ENCODE measurements at regions not wholly inside any gene's neighbourhood (a gene's known extent, or its start where the extent isn't known, plus 50 kb on each side); places are given as distances from the start of the nearest gene placed in this dataset.
"Not testable (repeated sequence)": the region's sequence is repeated elsewhere in the genome, so short reads cannot be mapped to it uniquely, and the experiment has no call there.

DNA sequence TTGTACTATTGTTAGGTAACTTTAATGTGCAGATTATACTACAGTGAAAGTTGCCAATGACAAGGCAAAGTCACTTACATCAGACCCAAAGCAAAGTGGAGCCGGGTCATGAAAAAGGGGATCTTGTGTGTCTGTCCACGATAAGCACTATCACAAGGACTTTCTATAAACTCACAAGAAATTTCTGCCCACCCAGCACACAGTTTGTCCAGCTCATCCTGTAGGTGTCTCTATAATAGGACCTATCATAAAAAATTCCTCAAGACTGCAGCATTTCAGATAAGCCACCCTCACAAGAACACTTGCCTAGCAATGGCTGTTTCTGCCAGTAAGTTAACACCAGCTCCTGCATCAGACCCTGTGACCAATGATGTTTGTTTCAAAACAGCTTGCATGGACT, 335.9 kb downstream of the OR4F29 start:
- TF ChIP-seq POLR2A (IDR thresholded peaks at IDR 0.05): not testable (repeated sequence)
- TF ChIP-seq, protein P1, sequence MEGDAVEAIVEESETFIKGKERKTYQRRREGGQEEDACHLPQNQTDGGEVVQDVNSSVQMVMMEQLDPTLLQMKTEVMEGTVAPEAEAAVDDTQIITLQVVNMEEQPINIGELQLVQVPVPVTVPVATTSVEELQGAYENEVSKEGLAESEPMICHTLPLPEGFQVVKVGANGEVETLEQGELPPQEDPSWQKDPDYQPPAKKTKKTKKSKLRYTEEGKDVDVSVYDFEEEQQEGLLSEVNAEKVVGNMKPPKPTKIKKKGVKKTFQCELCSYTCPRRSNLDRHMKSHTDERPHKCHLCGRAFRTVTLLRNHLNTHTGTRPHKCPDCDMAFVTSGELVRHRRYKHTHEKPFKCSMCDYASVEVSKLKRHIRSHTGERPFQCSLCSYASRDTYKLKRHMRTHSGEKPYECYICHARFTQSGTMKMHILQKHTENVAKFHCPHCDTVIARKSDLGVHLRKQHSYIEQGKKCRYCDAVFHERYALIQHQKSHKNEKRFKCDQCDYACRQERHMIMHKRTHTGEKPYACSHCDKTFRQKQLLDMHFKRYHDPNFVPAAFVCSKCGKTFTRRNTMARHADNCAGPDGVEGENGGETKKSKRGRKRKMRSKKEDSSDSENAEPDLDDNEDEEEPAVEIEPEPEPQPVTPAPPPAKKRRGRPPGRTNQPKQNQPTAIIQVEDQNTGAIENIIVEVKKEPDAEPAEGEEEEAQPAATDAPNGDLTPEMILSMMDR (IDR thresholded peaks at IDR 0.05): not testable (repeated sequence)
